ENCODE measurements at regions not wholly inside any gene's neighbourhood (a gene's known extent, or its start where the extent isn't known, plus 50 kb on each side); places are given as distances from the start of the nearest gene placed in this dataset.

DNA sequence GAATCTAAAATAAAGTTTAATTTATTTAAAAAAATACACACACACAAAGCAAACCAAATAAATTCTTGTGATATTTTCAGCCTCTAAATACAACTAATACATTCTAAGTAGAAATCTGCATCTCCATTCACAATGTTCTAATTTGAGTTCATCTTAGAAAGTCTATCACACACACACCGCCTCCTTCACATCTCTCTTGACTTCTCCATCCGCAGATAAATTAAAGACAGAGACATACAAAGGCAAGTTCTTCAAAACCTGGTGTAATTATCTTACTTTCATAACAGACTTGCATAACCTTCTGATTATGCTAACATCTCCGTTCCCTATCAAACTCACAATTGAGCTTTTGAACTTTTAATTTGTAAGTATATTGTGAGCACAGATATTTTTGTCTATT is 657.3 kb downstream of the VGLL3 start:
- TF ChIP-seq, protein P1, sequence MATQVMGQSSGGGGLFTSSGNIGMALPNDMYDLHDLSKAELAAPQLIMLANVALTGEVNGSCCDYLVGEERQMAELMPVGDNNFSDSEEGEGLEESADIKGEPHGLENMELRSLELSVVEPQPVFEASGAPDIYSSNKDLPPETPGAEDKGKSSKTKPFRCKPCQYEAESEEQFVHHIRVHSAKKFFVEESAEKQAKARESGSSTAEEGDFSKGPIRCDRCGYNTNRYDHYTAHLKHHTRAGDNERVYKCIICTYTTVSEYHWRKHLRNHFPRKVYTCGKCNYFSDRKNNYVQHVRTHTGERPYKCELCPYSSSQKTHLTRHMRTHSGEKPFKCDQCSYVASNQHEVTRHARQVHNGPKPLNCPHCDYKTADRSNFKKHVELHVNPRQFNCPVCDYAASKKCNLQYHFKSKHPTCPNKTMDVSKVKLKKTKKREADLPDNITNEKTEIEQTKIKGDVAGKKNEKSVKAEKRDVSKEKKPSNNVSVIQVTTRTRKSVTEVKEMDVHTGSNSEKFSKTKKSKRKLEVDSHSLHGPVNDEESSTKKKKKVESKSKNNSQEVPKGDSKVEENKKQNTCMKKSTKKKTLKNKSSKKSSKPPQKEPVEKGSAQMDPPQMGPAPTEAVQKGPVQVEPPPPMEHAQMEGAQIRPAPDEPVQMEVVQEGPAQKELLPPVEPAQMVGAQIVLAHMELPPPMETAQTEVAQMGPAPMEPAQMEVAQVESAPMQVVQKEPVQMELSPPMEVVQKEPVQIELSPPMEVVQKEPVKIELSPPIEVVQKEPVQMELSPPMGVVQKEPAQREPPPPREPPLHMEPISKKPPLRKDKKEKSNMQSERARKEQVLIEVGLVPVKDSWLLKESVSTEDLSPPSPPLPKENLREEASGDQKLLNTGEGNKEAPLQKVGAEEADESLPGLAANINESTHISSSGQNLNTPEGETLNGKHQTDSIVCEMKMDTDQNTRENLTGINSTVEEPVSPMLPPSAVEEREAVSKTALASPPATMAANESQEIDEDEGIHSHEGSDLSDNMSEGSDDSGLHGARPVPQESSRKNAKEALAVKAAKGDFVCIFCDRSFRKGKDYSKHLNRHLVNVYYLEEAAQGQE (IDR thresholded peaks at IDR 0.05; ENCODE audit: insufficient read depth in 1 of 2, low read depth in 2 of 2, low read length in 2 of 2) = no peak
- TF ChIP-seq TAF1 (IDR thresholded peaks at IDR 0.05; ENCODE audit: borderline replicate concordance, insufficient read depth, low read length) = no peak
- no peak for TF ChIP-seq SIN3A (IDR thresholded peaks at IDR 0.05; ENCODE audit: borderline replicate concordance, insufficient read depth, low read length)
- no peak for TF ChIP-seq POLR2AphosphoS5 (IDR thresholded peaks at IDR 0.05; ENCODE audit: low read depth, low read length)
- TF ChIP-seq FOXP2 (optimal IDR thresholded peaks at IDR 0.05; ENCODE audit: borderline replicate concordance, extremely low read depth, extremely low read length, insufficient read depth) = no peak

DNA sequence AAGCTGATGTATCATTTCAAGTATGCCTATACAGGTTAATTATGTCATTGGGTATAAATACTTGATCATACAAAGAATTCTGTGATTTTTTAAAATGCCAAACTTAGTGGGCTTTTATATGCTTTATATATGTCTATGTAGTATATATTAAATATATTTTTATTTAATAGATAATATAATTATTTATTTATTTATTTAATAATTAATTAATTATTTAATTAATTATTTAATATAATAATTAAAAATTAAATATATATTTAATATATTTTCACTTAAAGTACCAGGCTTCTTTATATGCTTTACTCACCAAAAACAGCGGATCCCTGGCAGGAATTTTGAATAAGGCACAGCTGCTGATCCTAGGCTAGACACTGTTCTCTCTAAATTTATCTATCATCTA is 687.0 kb downstream of the VGLL3 start:
- TF ChIP-seq, protein P1 (IDR thresholded peaks at IDR 0.05; ENCODE audit: insufficient read depth in 1 of 2, low read depth in 2 of 2, low read length in 2 of 2) = no peak
- TF ChIP-seq TAF1 (IDR thresholded peaks at IDR 0.05; ENCODE audit: borderline replicate concordance, insufficient read depth, low read length) (no peak), POLR2AphosphoS5 (IDR thresholded peaks at IDR 0.05; ENCODE audit: low read depth, low read length) (no peak), FOXP2 (optimal IDR thresholded peaks at IDR 0.05; ENCODE audit: borderline replicate concordance, extremely low read depth, extremely low read length, insufficient read depth) (no peak), SIN3A (IDR thresholded peaks at IDR 0.05; ENCODE audit: borderline replicate concordance, insufficient read depth, low read length) (no peak)

DNA sequence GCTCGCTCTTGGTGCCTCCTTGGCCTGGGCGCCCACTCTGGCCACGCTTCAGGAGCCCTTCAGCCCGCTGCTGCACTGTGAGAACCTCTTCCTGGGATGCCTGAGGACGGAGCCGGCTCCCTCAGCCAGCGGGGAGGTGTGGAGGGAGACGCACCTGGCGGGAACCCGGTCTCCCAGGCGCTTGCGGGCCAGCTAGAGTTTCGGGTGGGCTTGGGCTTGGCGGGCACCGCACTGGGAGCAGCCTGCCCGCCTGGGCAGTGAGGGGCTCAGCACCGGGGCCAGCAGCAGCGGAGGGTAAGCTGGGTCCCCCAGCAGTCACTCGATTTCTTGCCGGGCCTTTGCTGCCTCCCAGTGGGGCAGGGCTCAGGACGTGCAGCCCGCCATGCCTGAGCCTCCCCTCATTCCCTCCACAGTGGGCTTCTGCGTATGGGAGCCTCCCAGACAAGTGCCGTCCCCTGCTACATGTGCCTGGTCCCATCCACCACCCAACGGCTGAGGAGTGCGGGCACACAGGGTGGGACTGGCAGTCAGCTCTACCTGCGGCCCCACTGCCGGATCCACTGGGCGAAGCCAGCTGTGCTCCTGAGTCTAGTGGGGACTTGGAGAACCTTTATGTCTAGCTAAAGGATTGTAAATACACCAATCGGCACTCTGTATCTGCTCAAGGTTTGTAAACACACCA is 708.7 kb downstream of the VGLL3 start:
- no peak for TF ChIP-seq SIN3A (IDR thresholded peaks at IDR 0.05; ENCODE audit: borderline replicate concordance, insufficient read depth, low read length)
- no peak for TF ChIP-seq POLR2AphosphoS5 (IDR thresholded peaks at IDR 0.05; ENCODE audit: low read depth, low read length)
- TF ChIP-seq FOXP2 (optimal IDR thresholded peaks at IDR 0.05; ENCODE audit: borderline replicate concordance, extremely low read depth, extremely low read length, insufficient read depth) = no peak
- TF ChIP-seq, protein P1 (IDR thresholded peaks at IDR 0.05; ENCODE audit: insufficient read depth in 1 of 2, low read depth in 2 of 2, low read length in 2 of 2) = no peak
- no peak for TF ChIP-seq TAF1 (IDR thresholded peaks at IDR 0.05; ENCODE audit: borderline replicate concordance, insufficient read depth, low read length)

DNA sequence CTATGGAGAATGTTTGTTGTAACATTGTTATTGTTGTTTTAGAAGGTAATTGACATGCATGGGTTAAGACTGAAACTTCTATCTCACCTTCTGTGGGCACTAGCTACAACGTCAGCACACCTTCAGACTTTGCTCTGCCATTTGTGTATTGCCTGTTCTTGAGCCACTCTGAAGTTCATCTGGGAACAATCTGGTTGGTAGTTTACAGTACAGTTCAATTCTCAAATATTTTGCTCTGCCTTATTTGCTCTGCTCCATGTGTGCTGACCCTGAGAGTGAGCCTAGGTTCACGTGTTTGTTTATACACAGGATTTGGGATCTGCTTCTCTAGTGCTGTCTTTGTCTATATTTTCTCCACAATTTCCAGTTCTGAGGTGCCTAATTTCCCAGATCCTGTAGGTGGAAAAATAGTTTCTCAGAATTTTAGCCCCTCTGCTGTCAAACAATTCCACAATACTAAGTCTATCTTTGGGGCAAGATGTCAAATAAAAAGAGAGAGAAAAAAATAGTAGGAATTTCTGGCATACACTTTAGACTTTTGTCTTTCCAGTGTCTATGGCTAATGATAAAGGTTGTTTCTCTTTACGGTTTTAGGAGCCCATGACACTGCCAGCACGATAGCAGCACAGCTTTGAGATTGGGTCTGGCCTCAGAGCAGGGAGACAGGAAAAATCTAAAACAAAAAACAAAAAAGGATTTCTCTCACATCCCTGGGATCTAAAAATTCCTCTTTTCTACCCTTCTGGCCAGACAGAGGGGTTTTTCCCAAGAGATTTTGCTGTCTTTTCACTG is 721.4 kb downstream of the VGLL3 start:
- TF ChIP-seq TAF1 (IDR thresholded peaks at IDR 0.05; ENCODE audit: borderline replicate concordance, insufficient read depth, low read length) = no peak
- TF ChIP-seq, protein P1 (IDR thresholded peaks at IDR 0.05; ENCODE audit: insufficient read depth in 1 of 2, low read depth in 2 of 2, low read length in 2 of 2) = no peak
- no peak for TF ChIP-seq FOXP2 (optimal IDR thresholded peaks at IDR 0.05; ENCODE audit: borderline replicate concordance, extremely low read depth, extremely low read length, insufficient read depth)
- TF ChIP-seq SIN3A (IDR thresholded peaks at IDR 0.05; ENCODE audit: borderline replicate concordance, insufficient read depth, low read length) = no peak
- TF ChIP-seq POLR2AphosphoS5 (IDR thresholded peaks at IDR 0.05; ENCODE audit: low read depth, low read length) = no peak
